Breast epithelium (tissue), 4 donors: ENCODE measurements at regions not wholly inside any gene's neighbourhood (a gene's known extent, or its start where the extent isn't known, plus 50 kb on each side); places are given as distances from the start of the nearest gene placed in this dataset.

Experiments
- DNase-seq, 2 donors: peaks; one replicate each; pipeline ENCODE4 v3.0.0-alpha.2; 2019; ENCODE audit warnings: low spot score in 2 of 2
- H3K27ac ChIP-seq, 2 donors: fragments of 200-600 bp; sonication (generic) in 1 of 2; one replicate each; pipeline ENCODE4 v1.5.1; 2016 to 2019; ENCODE audit warnings: mild to moderate bottlenecking in 1 of 2
- H3K27me3 ChIP-seq, 2 donors: fragments of 200-600 bp; sonication (generic) in 1 of 2; one replicate each; pipeline versions ENCODE4 v1.5.1 to v1.6.0; 2017 to 2019; ENCODE audit warnings: control low read depth in 1 of 2, mild to moderate bottlenecking in 1 of 2
- H3K36me3 ChIP-seq: fragments of 200-600 bp; one replicate; pipeline ENCODE4 v1.5.1; 2019
- H3K4me1 ChIP-seq, 2 donors: fragments of 200-600 bp; sonication (generic); one replicate each; pipeline ENCODE4 v1.5.1; 2016 to 2019; ENCODE audit warnings: control low read depth in 1 of 2
- H3K4me3 ChIP-seq, 3 donors: fragments of 200-600 bp; sonication (generic); 1 replicate in 2 of 3; 2 replicates in 1 of 3; pipeline ENCODE4 v1.5.1; 2016 to 2019; ENCODE audit warnings: mild to moderate bottlenecking in 3 of 3, moderate library complexity in 2 of 3
- H3K9me3 ChIP-seq, 2 donors: fragments of 200-600 bp; sonication (generic) in 1 of 2; one replicate each; pipeline ENCODE4 v1.5.1; 2016 to 2019; ENCODE audit warnings: control low read depth in 1 of 2
- CTCF ChIP-seq, 3 donors: fragments of 450-650 bp; IDR thresholded peaks; one replicate each; pipeline ENCODE4 v1.5.1; 2016 to 2017; ENCODE audit warnings: antibody characterized with exemption in 3 of 3, mild to moderate bottlenecking in 3 of 3, moderate library complexity in 3 of 3
- POLR2A ChIP-seq: fragments of 450-650 bp; IDR thresholded peaks from one replicate; pipeline ENCODE4 v1.6.1; 2016; ENCODE audit warnings: antibody characterized with exemption, mild to moderate bottlenecking, moderate library complexity
- POLR2AphosphoS5 ChIP-seq, 3 donors: sonication (generic); formaldehyde crosslinking; IDR thresholded peaks; one replicate each; pipeline ENCODE4 v1.6.1; 2017; ENCODE audit warnings: antibody characterized with exemption in 3 of 3
- intact Hi-C: fragments of 100-400 bp; cut with DNase I; formaldehyde crosslinking; loops from one replicate; pipeline ENCODE4 v1.15.1; 2023; ENCODE audit warnings: low total_unique reads

- H3K36me3 ChIP-seq = no peaks in the 10 kb centered on the region
- TF ChIP-seq POLR2AphosphoS5 (IDR thresholded peaks at IDR 0.05) (no peak), CTCF (IDR thresholded peaks at IDR 0.05) (no peak), POLR2A (no peak)
Observed at GRCh38 chr1:112296908-112297307, 99.1 kb upstream of the CTTNBP2NL start.

GRCh38 chr1:112297536-112297935 lies 98.5 kb upstream of the CTTNBP2NL start:
- TF ChIP-seq POLR2AphosphoS5 (IDR thresholded peaks at IDR 0.05) (no peak), CTCF (IDR thresholded peaks at IDR 0.05) (no peak), POLR2A (no peak)
- no peak for DNase-seq
- Histone ChIP-seq H3K36me3 (no peaks in the 10 kb centered on the region), H3K4me1 (no peaks in the 10 kb centered on the region), H3K27ac (no peak overlapping the region), H3K4me3 (no peak overlapping the region), H3K27me3 (no peaks in the 10 kb centered on the region), H3K9me3 (no peaks in the 10 kb centered on the region)
- intact Hi-C loops = no loop called here

More at GRCh38 chr1:112296908-112297307, 99.1 kb upstream of the CTTNBP2NL start:
- intact Hi-C loops = no loop called here
- H3K27me3 ChIP-seq = no peaks in the 10 kb centered on the region
- H3K9me3 ChIP-seq = no peaks in the 10 kb centered on the region
- H3K4me3 ChIP-seq = no peak overlapping the region
- no peak overlapping the region for H3K27ac ChIP-seq
- DNase-seq = no peak
- H3K4me1 ChIP-seq = no peaks in the 10 kb centered on the region

- peak in 1 of 2 donors; percentile 19 for DNase-seq
- TF ChIP-seq POLR2A (no peak), CTCF (IDR thresholded peaks at IDR 0.05) (peak in 2 of 3 donors; percentile 29 to 30), POLR2AphosphoS5 (IDR thresholded peaks at IDR 0.05) (no peak)
- Histone ChIP-seq H3K4me3 (no peak overlapping the region), H3K9me3 (no peaks in the 10 kb centered on the region), H3K27ac (no peak overlapping the region), H3K4me1 (no peaks in the 10 kb centered on the region), H3K27me3 (no peaks in the 10 kb centered on the region), H3K36me3 (no peaks in the 10 kb centered on the region)
- intact Hi-C loops = no loop called here
Observed at GRCh38 chr1:112298558-112298957, 97.5 kb upstream of the CTTNBP2NL start.

GRCh38 chr1:112304126-112304525 lies 91.9 kb upstream of the CTTNBP2NL start:
- no peaks in the 10 kb centered on the region for H3K4me1 ChIP-seq
- no peaks in the 10 kb centered on the region for H3K36me3 ChIP-seq
- intact Hi-C loops = no loop called here
- H3K9me3 ChIP-seq = no peaks in the 10 kb centered on the region
- TF ChIP-seq CTCF (IDR thresholded peaks at IDR 0.05) (no peak), POLR2AphosphoS5 (IDR thresholded peaks at IDR 0.05) (no peak), POLR2A (no peak)
- H3K4me3 ChIP-seq = no peak overlapping the region
- H3K27ac ChIP-seq = peak overlapping the region in 1 of 2 donors; percentile 32
- H3K27me3 ChIP-seq = no peaks in the 10 kb centered on the region
- DNase-seq = no peak

GRCh38 chr1:112304612-112305011 lies 91.4 kb upstream of the CTTNBP2NL start:
- no peak for TF ChIP-seq CTCF (IDR thresholded peaks at IDR 0.05)
- TF ChIP-seq POLR2A = no peak
- TF ChIP-seq POLR2AphosphoS5 (IDR thresholded peaks at IDR 0.05) = no peak
- DNase-seq = no peak
- Histone ChIP-seq H3K9me3 (no peaks in the 10 kb centered on the region), H3K27ac (peak overlapping the region in 1 of 2 donors; percentile 32), H3K27me3 (no peaks in the 10 kb centered on the region), H3K4me3 (no peak overlapping the region), H3K36me3 (no peaks in the 10 kb centered on the region), H3K4me1 (no peaks in the 10 kb centered on the region)
- intact Hi-C loops = no loop called here
